Left lobe of liver (tissue), 2 donors: ENCODE measurements at regions not wholly inside any gene's neighbourhood (a gene's known extent, or its start where the extent isn't known, plus 50 kb on each side); places are given as distances from the start of the nearest gene placed in this dataset.
"Not testable (repeated sequence)": the region's sequence is repeated elsewhere in the genome, so short reads cannot be mapped to it uniquely, and the experiment has no call there.

ENCODE experiments used
- ATAC-seq: fragments of 200-7000 bp; cut with Tn5 transposase; one replicate; pipeline ENCODE4 v1.9.1; 2020; ENCODE audit warnings: mild to moderate bottlenecking, moderate library complexity
- DNase-seq: peaks from one replicate; pipeline ENCODE4 v3.0.0-alpha.2; 2020; ENCODE audit warnings: low spot score
- donor health status: DM: no; HTN: no; CAD: no; lungs with moderate emphysema.
- donor health status: DM: no; HTN: yes; CAD: no.

GRCh38 chr2:138365581-138365980, 136.0 kb upstream of the SPOPL start:
- no peak for ATAC-seq
- DNase-seq, result no peak

GRCh38 chr2:138369856-138370255, 131.7 kb upstream of the SPOPL start:
- no peak for ATAC-seq
- no peak for DNase-seq

GRCh38 chr2:138373993-138374408, 127.6 kb upstream of the SPOPL start:
- DNase-seq (no peak), ATAC-seq (peak; percentile 86)

GRCh38 chr2:138381373-138381772, 120.2 kb upstream of the SPOPL start:
- no peak for ATAC-seq
- no peak for DNase-seq

GRCh38 chr2:138382672-138383071, 118.9 kb upstream of the SPOPL start:
- ATAC-seq (no peak), DNase-seq (no peak)

GRCh38 chr2:138386191-138386590, 115.4 kb upstream of the SPOPL start:
- DNase-seq, ATAC-seq: not testable (repeated sequence)

GRCh38 chr2:138389063-138389462, 112.5 kb upstream of the SPOPL start:
- ATAC-seq, result no peak
- no peak for DNase-seq

- DNase-seq (no peak), ATAC-seq (no peak)
These were observed 111.1 kb upstream of the SPOPL start for GRCh38 chr2:138390316-138390945.

GRCh38 chr2:138391946-138392345, 109.6 kb upstream of the SPOPL start:
- no peak for ATAC-seq
- no peak for DNase-seq

GRCh38 chr2:138395565-138396306, 105.8 kb upstream of the SPOPL start:
- DNase-seq (no peak), ATAC-seq (peak; percentile 68)

GRCh38 chr2:138396843-138397242, 104.7 kb upstream of the SPOPL start:
- DNase-seq (no peak), ATAC-seq (no peak)

GRCh38 chr2:138403431-138403927, 98.1 kb upstream of the SPOPL start:
- no peak for ATAC-seq
- no peak for DNase-seq

GRCh38 chr2:138414014-138414413, 87.6 kb upstream of the SPOPL start:
- DNase-seq (no peak), ATAC-seq (no peak)

- no peak for ATAC-seq
- DNase-seq, result no peak
These were observed 85.6 kb upstream of the SPOPL start for GRCh38 chr2:138415985-138416384.

- no peak for ATAC-seq
- DNase-seq, result no peak
These were observed 83.1 kb upstream of the SPOPL start for GRCh38 chr2:138418453-138418852.

GRCh38 chr2:138421315-138421970, 80.1 kb upstream of the SPOPL start:
- ATAC-seq, result no peak
- DNase-seq, result no peak

- ATAC-seq (peak; percentile 53), DNase-seq (no peak)
These were observed 79.6 kb upstream of the SPOPL start for GRCh38 chr2:138421971-138422335.

GRCh38 chr2:138423198-138423597, 78.4 kb upstream of the SPOPL start:
- DNase-seq, result no peak
- peak; percentile 58 for ATAC-seq

- no peak for DNase-seq
- peak; percentile 79 for ATAC-seq
These were observed 77.8 kb upstream of the SPOPL start for GRCh38 chr2:138423745-138424144.

GRCh38 chr2:138424436-138425140, 77.0 kb upstream of the SPOPL start:
- no peak for ATAC-seq
- DNase-seq, result no peak

GRCh38 chr2:138426116-138426515, 75.5 kb upstream of the SPOPL start:
- ATAC-seq, result not testable (repeated sequence)

More at GRCh38 chr2:138426116-138426515, 75.5 kb upstream of the SPOPL start:
- DNase-seq, result not testable (repeated sequence)
